GM21717 (cell line): ENCODE measurements at regions not wholly inside any gene's neighbourhood (a gene's known extent, or its start where the extent isn't known, plus 50 kb on each side); places are given as distances from the start of the nearest gene placed in this dataset.

Source experiments
- ATAC-seq: cut with Tn5 transposase; IDR thresholded peaks from one replicate; pipeline ENCODE4 v1.9.1; 2021; ENCODE audit warnings: mild to moderate bottlenecking, moderate library complexity; ENCODE audit not compliant: unreplicated experiment

DNA sequence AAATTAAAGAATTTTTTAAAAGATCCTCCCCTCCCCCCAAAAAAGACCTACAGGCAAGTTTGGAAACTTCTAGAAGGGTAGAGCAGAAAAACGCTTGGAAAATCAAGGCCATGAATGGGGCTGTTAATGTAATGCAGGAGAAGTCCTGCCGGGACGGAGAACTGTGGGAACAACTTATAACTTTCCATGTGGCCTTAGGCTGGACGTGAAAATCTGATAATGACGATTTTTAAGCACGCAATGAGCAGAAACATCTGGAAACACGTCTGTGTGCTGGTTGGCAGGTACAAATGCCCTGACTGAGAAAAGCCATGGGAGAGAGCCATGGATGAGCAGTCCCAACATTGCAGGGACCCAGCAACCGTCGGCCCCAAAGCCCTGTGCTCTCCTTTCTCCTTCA is 198.7 kb upstream of the RREB1 start:
- no peak for ATAC-seq

DNA sequence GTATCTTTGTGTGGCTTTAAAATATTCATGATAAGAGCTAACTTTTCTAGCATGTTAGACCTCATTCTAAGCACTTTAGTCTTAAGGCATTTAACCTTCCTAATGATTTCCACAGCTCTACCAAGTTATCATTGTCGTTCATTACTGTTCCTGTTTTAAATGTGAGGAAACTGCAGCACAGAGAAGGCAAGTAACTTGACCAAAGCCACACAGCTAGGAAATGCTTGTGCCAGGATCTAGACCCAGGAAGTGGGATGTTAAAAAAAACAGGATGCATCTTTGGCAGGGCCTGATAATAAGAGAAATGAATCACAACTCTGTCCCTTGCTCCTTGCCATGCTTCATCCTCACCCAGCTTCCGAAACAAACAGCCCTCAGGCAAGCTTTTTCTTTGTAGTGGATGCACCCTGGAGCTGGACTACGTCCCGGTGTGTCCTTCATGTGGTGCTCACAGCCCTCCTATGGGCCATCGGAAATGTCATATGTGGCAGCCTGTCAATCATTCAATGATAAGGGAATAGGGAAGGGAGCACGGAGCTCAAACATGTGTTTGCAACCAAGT is 196.9 kb upstream of the RREB1 start:
- no peak for ATAC-seq

DNA sequence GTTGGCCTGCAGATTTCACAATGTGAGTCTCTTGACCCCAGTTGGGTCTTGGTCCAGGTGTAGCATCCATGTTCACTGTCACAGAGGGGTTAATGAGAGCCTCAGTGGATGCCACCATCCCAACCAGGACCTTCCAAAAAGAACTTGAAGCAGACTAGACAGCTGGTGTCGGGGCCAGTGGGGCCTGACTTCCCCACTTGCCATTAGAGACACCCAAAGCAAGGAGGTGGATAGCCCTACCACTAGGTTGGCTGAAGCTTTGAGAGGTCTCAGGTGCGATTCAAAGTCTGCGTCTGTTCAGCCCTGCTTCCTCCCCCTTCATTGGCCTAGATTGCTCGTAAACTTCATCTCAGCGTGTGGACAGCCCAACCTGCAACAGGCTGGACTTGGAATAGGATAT is 196.4 kb upstream of the RREB1 start:
- ATAC-seq: no peak

DNA sequence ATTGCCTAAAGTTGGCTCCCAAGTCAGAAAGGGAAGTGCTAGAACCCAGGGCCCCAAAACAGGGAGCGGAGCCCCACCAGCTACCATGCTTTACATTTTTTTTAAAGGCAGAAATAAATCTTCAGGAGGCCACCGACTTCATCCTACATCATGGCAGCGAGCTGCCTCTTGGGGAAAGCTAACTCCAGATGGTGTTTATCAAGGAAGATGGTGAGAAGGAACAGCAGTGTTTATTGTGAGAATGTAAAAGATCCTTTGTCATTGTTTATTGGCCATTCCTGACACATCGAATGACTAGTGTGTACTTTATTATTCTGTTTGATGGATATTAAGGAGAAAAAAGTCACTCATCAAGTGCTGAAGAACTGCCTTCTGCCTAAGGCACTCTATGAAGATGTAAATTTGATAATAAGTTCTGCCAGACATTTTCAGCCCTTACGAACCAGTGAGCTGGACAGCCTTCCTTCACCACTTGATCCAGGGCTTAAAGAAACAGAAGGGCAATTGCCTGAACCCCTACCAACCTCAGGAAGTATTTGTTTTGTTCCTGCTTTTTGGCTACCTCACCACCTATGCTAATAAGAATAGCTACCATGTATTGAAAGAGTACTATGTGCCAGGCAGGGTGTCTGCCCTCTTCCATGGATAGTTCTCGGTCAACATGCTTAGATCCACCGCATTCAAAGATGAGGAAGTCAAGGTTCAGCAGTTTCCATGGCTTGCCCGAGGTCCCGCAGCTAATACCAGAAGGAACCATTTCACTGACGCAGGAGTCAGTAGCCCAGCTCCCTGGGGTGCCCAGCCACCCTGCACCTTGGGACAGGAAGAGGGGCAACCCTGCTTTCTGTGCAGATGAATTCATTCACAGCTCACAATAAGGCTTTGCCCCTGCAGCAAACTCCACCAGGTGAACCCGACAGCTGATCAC is 194.7 kb upstream of the RREB1 start:
- no peak for ATAC-seq

DNA sequence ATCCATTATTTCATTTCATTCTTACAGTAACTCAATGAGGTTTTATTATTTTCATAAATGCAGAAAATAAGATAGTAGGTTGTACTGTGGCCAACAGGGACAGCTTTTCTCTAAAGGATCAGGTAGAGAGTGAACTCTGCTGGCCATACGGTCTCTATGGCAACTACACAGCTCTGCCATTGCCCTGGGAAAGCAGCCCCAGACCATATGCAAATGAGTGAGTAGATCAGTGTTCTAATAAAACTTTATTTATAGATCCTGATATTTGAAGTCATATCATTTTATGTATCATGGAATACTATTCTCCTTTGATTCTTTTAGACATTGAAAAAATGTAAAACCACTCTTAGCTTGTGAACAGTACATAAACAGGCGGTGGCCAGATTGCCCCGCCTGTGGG is 192.5 kb upstream of the RREB1 start:
- ATAC-seq: no peak

DNA sequence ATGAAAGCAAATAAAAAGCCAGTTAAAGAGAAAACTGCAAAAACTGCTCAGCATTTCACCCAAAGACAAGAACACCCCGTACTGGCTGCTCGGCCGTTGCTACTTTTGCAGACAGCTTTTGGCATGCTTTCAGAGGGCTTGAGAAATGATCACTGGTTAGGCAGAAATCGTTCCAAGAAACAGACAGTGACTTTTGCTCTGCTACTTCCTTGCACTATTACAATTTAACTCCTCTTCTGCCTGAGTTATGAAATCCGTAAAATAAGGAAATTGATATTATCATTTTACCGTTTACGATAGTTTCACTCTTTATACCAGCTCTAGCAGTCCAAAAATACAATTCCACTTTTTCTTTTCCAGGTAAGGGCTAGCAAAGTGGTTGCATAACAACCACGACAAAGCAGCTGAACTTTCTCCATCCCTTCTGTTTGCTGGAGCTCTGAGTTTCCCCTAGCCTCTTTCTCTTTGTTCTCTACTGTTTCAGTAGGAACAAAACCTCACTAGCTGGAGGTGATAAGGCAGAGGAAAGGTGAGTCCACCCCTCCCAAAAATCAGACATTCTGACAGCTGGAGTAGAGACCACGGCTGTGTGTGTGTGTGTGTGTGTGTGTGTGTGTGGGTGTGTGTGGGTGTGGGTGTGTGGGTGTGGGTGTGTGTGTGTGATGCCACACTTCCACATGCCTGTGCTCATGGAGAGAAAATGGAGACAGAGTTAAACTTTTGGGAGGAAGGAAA is 191.8 kb upstream of the RREB1 start:
- no peak for ATAC-seq

- ATAC-seq: no peak
Observed at GRCh38 chr6:6916598-6916997, 191.2 kb upstream of the RREB1 start.

GRCh38 chr6:6918216-6918983 is 189.4 kb upstream of the RREB1 start:
- ATAC-seq: peak; percentile 86

- no peak for ATAC-seq
Observed at GRCh38 chr6:6919173-6919572, 188.6 kb upstream of the RREB1 start.

DNA sequence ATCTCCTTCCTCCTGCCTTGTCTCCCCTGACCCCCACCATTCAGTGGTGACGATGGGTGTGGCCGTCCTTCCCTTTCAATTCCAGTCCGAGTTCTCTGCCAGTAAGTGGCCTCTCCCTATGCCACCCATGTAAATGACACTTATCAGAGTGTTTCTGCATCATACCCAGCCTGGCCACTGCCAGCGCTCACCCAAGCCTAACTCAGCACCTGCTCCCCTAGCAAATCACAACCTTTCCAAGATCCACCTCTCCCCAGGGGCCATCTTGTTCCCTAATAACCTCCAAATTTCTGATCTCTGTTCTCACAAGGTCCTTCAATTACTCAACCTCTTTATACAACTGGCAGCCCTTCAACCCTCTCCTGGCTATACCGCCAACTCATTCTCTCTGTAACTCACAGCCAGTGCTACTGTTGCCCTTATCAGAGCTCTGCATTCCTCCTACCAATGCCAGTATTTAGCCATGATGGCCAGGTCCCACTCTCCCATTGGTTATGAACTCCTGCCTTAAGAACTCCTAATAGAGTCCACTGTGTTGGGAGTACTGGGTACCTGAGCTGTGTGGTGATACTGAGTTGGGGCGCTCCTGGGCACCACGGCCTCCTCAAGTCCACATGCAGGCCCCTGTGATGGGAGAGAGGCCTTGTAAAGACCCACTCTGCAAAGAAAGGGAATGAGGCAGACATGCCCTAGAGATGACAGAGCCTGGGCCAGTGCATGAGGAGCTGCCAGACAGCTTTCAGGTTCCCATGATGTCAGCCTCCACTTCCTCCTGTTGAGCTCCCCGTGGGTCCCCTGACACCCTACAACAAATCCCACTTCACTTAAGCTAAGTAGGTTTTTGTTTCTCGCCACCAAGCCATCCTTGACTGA is 187.4 kb upstream of the RREB1 start:
- no peak for ATAC-seq

GRCh38 chr6:6920987-6921313 is 186.8 kb upstream of the RREB1 start:
- no peak for ATAC-seq

- no peak for ATAC-seq
Observed at GRCh38 chr6:6922166-6922565, 185.6 kb upstream of the RREB1 start.

DNA sequence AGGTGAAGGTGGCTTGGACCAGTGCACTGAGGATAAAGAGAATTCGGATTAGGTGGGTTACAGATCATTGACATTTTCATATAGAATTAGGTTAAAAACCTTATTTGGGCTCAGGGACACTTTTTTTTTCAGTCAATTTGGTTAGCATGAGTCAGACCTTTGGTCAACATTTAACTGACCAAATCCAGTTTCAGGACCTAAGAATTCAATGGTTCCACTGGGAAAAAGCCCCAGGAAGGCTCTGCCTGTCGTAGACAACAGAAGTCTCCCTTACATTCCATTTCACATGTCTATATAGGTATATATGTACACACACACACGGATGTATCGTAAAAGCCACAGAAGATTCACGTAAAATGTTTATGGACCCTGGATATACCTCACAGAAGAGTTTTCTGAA is 184.2 kb upstream of the RREB1 start:
- ATAC-seq: no peak

- ATAC-seq: no peak
Observed at GRCh38 chr6:6924708-6925107, 183.1 kb upstream of the RREB1 start.

GRCh38 chr6:6925391-6926164 is 182.2 kb upstream of the RREB1 start:
- ATAC-seq: no peak

DNA sequence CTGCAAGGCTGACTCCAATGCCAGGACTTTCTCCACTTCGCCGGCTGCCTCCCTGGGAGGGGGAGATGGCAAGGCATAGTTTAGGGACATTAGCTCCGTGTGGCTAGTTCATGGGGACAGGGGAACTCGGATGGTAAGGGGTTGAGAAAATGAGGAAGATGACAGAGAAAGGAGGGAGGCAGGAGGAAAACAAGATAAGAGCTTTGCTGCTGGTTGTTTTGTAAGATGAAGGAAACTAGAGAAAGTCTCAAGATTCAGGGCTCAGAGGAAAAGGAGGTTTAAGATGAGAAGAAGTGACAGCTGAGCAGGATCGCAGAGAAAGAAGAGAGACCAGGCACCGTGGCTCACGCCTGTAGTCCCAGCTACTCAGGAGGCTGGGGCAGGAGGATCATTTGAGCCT is 180.9 kb upstream of the RREB1 start:
- no peak for ATAC-seq

GRCh38 chr6:6927521-6928361 is 180.0 kb upstream of the RREB1 start:
- no peak for ATAC-seq

DNA sequence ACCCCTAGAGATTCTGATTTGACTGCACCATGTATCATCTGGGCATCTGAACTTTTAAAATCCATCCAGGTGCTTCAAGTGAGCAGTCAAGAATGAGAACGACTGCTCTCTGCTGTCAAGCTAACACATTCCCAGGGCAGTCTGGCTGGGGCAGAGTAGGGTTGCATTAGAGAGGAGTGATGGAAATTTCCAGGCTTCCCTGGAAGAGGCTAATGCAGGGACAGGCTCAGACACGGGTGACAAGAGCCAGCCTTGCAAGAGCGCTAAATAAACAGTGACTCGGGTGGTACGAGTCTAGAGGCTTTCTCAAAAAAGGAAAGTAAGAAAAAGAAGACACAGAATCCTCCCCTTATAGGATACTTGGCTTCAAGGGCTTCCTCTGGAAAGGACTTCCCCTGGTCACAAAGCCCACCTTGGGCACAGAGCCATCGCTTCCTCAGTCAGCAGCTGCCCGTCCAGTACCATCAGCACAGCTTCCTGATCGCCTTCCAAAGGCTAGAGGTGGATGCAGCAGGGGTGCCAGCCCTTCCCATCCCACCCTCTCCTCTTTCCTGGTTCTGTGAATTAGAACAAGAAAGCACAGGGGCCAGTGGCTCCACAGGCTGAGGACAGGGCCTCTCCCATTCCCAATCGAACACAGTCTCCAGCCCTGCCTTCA is 177.4 kb upstream of the RREB1 start:
- no peak for ATAC-seq
